GM10266 (cell line): ENCODE measurements at regions not wholly inside any gene's neighbourhood (a gene's known extent, or its start where the extent isn't known, plus 50 kb on each side); places are given as distances from the start of the nearest gene placed in this dataset.

ENCODE experiments used
- DNase-seq: peaks from one replicate; pipeline ENCODE4 v3.0.0; 2012; ENCODE audit errors: extremely low spot score
- TF ChIP-seq, protein P1 (sequence below): IDR thresholded peaks from 2 replicates; pipeline ENCODE4 v1.5.1; 2012; ENCODE audit warnings: mild to moderate bottlenecking, low read depth; ENCODE audit not compliant: control insufficient read depth, insufficient read depth; ENCODE audit errors: missing control alignments

DNA sequence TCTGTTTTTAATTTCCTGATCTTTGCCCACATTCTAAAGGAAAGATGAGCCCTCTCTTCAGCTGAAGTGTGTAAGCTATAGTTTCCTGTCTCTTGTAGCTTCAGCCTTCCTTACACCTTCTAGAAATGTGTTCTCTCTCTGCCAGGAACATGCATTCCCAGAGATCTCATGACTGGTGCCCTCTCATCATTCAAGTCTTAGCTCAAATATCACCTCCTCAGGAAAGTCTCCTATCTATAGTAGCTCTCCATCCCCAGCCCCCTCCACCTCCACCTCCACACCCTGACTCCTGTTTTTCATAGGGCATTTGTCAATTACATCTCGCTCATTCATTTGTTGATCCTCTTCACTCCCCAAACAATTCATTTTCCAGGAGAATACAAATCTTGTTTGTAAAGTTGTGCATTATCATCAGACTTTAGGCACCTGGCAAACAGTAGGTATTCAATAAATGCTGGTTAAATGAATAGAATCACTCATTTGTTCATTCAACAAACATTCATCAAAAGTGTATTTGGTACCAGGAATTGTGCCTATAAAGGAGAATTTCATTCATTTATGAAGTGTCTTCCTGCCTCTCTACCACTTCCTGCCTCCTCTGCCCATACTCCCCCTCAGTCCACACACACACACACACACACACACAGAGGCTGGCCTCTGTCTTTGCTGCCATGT lies 160.3 kb downstream of the BBOX1 start:
- TF ChIP-seq, protein P1, sequence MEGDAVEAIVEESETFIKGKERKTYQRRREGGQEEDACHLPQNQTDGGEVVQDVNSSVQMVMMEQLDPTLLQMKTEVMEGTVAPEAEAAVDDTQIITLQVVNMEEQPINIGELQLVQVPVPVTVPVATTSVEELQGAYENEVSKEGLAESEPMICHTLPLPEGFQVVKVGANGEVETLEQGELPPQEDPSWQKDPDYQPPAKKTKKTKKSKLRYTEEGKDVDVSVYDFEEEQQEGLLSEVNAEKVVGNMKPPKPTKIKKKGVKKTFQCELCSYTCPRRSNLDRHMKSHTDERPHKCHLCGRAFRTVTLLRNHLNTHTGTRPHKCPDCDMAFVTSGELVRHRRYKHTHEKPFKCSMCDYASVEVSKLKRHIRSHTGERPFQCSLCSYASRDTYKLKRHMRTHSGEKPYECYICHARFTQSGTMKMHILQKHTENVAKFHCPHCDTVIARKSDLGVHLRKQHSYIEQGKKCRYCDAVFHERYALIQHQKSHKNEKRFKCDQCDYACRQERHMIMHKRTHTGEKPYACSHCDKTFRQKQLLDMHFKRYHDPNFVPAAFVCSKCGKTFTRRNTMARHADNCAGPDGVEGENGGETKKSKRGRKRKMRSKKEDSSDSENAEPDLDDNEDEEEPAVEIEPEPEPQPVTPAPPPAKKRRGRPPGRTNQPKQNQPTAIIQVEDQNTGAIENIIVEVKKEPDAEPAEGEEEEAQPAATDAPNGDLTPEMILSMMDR = no peak
- no peak for DNase-seq

DNA sequence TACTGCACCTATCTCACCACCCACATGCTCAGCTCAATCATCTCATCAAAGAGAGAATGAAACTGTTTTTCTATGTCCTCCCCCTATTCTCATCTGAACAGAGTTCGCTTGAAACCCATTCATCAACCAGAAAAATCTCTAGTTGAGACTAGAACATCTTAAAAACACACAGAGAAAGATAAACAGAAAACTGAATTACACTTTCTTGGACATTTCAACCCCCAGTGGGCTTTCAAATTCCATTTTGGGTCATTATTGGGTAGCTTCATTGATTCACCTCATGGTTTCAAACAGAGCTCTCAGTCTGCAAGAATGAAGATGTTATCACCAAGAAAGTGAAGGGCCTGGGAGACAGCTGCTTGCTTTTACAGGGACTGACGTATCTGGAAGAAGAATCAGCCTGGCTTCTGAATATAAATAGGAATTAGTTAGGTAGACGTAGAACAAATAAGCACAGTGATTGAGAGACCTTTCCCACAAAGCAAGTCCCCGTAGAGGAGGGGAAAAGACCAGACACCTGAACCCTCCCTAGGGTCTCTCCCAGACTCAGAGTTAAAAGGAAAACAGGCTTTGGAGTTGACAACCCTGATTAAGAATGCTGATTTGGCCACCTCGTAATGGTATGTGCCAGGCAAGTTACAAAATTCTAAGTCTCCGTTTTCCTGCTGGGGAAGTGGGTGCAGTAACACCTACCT lies 155.7 kb downstream of the BBOX1 start:
- TF ChIP-seq, protein P1 = no peak
- no peak for DNase-seq

DNA sequence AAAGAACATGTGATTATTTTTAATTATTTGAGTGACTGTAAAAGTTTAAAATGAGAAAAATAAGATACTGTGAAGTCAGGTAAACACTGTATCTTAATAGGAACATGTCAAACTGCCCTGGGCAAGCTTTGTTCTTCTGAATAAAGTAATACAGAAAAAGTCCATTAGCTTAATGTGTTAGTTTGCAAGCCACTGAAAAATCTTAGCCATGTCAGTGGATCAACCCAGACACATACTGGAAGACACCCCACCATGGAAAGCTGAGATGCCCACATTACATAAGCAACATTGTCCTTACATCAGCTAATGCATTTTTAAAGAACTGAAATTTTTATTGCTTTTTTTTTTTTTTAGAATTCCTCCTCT lies 155.2 kb downstream of the BBOX1 start:
- TF ChIP-seq, protein P1 = no peak
- no peak for DNase-seq

DNA sequence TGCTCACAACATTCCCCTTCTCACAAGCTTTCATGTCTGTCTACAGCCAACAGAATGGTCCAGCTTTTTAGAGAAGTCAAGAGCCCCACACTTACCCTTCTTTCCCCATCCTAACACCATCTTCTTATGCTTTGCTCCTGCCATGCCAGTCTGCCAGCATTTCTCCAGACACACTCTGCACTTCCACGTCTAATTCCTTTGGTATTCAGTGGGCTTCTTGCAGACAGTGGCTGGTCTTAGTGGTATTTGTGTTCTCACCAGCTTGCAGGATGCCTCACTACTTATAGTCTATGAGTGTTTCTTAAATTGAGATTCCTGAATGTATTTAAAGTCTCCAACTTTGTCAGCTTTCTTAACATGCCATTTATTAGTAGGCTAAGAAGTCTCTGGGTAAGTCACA lies 154.4 kb downstream of the BBOX1 start:
- TF ChIP-seq, protein P1 = no peak
- DNase-seq = no peak

DNA sequence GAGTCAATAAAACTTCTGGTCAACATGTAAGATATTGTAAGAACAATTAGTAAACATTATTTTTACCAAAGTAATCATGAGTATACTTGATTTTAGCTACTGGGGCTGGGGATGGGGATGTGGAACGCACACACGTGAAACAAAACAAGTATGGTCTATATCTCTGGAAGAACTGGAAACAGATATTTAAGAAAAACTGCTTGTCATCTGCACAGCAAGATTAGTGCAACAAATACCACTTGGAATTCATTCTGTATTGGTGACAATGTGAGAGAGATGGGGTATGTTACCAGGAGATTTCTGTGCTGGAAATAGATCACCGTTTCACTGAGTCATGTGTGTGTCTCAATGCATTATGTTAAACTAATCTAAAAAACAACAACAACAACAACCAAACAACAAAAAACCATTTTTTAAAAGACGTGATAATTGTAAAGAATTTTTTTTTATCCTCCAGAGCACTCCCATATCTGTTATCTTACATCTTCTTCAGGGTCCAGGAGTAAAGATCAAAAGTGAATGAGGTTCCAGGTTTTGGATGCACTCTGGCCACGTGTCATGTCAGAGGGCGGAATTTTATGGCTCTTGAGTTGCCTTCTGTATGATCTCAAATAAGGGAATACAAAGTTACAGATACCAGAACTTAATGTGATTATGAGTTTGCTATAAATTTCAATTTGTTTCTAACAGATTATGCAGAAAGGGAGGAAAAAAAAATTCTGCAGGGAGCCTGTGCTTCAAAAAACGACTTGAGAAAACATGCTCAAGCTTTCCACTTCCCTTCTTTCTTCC lies 153.0 kb downstream of the BBOX1 start:
- TF ChIP-seq, protein P1 = no peak

DNA sequence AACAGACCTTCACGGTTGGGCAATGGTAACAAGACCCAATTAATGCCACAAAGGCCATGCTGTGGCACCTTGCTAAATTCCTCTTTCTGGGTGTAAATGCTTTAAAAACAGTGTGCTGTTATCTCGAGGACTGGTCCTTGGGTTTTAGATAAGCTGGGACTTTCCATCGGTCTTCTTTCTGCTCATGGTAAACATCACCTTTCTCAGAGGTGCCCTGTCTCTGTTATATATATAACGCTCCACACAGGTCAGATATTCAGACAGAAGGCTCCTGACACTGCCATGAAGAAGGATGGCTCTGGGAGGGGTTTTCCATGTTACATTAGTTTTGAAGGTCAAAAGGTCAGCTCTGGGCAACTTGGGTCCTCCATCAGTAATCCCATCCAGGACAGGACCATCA lies 151.6 kb downstream of the BBOX1 start:
- TF ChIP-seq, protein P1 = no peak
- DNase-seq = no peak

More for the DNA sequence above, 153.0 kb downstream of the BBOX1 start:
- DNase-seq = no peak
